ENCODE measurements at regions not wholly inside any gene's neighbourhood (a gene's known extent, or its start where the extent isn't known, plus 50 kb on each side); places are given as distances from the start of the nearest gene placed in this dataset.

DNA sequence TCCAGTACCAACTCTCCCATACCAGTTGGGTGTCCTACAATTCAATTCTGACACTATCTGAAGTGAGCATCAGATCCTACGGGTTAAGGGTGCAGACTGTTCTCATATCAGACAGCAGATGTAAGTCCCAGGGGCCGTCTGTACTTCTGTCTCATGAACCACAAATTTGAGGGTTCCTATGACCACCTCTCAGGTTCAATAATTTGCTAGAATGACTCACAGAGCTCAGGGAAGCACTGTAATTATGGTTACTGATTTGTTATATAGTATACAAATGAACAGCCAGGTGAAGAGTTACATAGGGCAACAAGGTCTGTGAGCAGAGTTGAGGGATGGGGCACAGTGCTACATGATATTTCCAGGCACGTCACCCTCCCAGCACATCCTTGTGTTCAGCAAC is 499.1 kb downstream of the DMAC1 start:
- DNase-seq (ENCODE audit: low spot score), result no peak

DNA sequence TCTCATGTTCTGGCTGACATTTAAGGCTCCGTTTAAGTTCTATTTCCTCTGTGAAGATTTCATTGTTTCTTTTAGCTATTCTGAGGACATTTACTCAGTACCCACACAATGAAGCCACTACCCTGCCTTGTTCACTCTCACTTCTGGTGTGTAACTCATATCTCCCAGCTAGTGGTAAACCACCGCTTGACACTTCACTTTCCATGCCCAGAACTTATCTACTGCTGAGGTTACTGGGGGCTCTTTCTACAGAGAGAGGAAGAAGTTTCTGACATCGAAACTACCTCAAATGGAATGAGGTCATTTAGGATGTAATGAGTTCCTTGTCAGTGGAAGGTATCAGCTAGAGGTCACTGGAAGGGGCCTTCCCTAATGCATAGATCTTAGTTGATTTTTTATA is 501.5 kb downstream of the DMAC1 start:
- no peak for DNase-seq (ENCODE audit: low spot score)

DNA sequence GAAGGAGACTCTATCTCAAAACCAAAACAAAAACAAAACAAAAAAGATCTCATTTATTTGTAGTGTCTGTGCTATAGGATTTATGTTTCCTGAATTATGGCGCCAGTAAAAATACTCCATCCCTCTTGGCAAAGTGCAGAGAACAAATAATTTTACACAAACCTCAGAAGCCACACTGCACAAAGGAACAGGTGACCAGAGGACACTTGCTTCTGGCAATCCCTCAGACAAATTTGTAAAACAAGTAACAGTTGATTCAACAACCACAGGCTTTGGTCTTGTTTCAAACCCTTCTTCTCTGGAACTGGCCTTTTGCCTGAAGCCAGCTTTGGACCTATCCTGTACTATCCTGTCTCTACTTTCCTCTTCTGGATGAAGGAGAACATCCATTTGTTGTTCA is 502.1 kb downstream of the DMAC1 start:
- no peak for DNase-seq (ENCODE audit: low spot score)

DNA sequence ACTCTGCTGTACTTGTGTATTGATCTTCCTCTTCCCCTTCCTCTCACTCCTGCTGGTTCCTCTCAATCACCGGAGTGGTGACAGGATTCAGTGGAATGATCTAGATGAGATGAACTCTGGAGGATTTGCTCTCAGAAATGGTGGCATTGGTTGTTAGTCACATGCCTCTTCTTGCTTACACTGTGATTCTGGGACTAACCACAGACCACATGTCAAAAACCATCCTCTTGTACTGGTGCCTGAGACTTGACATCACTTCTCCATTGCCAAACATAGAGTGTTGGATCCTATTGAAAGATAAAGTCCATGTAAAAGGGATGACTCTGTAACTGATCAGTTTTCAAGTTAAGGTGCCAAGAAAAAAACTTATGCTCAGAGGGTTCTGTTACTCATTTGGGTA is 506.5 kb downstream of the DMAC1 start:
- no peak for DNase-seq (ENCODE audit: low spot score)

DNA sequence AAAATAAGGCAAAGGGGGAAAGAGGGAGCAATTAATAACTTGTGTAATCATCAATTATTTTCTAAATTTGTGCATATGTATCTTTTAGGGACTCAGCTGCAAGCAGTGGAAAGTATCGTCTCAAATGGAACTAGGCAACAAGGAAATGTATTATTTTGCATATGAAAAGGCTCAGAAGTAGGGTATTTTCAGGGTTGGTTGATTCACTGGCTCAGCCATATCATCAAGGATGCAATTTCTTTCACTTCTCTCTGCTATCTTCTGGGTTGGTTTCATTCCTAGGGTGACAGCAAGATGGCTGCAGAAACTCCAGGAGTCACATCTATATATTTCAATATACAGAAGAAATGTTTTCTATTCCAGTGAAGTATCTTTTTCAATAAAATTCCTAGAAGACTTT is 509.8 kb downstream of the DMAC1 start:
- no peak for DNase-seq (ENCODE audit: low spot score)

DNA sequence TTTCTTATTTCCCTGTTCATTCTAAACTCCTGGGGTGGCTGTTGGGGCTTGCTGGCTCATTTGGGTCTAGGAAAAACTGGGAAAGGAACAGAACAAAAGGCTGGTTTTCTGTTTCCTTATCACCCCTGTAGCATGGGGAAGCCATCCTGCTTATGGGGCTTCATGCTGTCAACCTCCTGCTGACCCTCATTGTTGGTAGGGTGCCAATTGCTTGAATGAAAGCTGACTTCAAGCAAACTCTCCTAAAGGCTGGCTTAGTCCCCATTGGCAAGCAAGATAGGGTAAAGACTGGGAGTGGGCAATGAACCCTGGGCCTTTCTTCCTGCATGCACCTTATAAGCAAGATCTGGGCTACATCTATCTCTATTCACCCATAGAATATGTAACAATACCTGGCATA is 511.6 kb downstream of the DMAC1 start:
- DNase-seq (ENCODE audit: low spot score), result no peak

DNA sequence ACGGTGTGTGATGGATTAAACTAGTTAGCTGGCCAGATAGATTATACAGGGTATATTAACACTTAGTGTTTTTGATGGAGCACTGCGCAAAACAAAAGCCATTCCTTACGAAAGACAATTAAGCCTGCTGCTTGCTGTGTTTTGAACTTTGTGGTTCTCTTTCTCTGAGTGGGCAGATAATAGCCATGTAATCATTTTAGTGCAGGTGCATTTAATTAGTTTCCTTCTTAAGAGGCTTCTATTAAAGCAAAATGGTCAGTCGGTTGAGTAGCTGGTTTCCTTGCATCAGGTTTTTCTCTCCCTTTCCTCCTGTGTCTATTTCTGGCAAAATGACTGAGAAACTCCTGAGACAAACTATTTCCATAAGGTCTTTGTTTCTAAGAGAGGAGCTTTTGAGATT is 512.5 kb downstream of the DMAC1 start:
- DNase-seq (ENCODE audit: low spot score), result no peak

DNA sequence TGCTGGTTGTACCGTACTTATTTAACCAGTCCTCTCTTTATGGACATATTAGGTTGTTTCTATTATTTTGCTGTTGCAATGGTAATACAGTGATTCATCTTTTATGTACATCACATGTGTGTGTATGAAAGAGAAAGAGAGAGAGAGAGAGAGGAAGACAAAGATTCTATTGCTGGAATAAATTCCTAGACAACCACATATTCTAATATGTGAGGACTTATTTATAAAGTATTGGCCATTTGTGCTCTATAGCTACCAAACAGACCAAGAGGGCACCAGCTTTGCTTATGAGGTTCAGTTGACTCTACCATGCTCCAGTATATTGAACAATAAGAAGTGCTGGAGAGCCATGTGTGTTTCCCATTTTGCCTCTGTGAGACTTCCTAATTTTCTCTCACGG is 513.5 kb downstream of the DMAC1 start:
- DNase-seq (ENCODE audit: low spot score), result no peak

DNA sequence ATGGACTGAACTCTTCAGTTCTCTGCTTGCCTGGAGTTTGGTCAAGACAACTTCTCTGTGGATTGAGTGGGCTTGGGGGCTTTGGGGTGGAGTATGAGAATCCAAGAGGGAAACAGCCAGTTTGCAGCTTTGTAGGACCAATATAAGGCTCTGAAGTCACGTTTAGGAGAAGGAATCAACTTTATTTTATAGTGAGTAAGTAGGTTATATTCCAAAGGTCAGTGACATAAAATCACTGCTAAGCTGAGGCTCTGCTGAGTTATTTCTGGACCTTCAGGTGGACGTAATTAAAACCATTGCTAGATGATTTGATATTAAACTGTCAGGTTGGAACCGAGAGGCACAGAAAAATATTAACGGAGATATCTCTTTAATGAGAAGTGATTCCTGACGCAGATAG is 514.4 kb downstream of the DMAC1 start:
- no peak for DNase-seq (ENCODE audit: low spot score)

DNA sequence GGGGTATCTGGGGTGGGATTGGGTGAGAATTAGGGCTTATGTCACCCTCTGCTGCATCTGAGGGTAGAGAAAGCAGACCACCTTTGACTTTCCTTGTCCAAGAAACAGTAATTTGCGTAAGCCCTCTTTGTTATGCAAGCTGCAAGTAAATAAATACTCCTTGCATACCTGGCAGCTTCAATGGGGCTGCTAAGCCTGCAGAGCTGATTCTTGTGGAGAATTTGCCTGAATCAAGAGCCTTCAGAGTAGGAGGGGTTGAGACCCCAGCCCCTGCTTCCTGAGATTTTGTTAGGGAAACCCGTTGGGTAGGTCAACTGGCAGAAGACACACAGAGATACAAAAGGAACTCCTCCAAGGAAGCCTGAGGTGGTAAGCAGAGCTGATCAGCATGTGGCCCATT is 515.1 kb downstream of the DMAC1 start:
- DNase-seq (ENCODE audit: low spot score), result no peak

DNA sequence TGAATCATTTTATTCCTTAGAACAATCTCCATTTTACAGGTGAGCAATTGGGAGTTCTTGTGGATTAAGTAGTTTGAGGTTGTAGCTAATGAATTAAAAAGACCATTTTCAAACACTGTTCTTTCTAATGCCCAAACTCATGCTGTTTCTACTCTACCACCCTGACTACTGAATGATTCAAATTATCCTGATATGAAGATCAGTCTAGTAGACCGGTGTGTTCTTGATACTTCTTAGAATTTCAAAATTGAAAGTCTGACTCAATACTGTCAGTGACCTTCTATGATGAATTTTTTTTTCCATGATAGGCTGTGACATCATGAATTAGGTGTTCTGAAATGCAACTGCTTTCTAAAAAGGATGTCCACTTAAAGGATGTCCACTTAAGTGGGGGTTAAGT is 515.5 kb downstream of the DMAC1 start:
- no peak for DNase-seq (ENCODE audit: low spot score)

DNA sequence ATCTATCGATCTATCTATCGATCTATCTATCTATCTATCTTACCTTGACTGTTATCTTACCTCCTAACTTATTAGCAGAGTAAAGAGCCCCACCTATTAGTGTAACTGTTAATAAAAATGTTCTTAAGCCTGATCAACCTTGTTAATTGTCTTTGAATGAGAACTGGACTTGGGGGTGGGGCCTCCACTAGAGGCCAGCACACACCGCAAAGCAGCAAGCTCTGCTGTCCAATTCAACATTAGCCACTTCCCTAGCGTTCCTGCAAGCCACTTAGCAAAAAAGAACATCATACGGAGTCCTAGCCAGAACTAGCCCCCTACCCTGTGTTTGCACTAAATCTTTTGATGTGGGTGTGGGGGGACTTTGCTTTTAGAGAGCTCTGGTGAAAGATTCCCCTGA is 515.8 kb downstream of the KDM4C start:
- peak; percentile 17 for DNase-seq (ENCODE audit: low spot score)

DNA sequence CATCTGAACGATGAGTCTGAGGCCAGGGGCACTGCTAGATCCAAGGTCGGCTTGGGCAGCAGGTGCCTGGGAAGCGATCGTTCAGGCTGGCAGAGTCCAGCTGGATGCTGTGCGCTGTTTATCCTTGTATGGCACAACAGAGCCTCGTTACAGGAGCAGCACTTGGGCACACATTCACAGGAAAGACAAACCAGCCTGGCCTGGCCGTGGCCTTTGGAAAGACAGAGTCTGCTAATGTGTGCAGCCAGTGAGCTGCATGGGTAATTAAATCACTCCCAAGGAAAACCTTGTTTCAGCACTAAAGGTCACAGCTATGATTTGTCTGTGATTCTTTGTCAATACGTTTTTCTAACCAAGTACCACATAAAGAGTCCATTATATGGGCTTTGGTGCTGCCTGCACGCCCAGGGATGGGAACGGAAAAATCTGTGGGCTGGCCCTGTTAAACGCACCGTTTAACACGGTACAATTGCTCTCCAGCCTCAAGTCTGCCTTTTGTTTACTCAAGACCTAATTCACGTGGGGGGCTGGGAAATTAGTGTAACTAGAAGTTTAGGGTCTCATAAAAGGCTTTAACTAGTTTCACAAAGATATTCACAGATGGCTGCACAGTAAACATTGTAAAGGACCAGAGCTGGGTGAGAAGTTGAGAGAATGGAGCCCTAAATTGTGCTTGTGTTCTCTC is 509.3 kb downstream of the KDM4C start:
- DNase-seq (ENCODE audit: low spot score), result no peak

DNA sequence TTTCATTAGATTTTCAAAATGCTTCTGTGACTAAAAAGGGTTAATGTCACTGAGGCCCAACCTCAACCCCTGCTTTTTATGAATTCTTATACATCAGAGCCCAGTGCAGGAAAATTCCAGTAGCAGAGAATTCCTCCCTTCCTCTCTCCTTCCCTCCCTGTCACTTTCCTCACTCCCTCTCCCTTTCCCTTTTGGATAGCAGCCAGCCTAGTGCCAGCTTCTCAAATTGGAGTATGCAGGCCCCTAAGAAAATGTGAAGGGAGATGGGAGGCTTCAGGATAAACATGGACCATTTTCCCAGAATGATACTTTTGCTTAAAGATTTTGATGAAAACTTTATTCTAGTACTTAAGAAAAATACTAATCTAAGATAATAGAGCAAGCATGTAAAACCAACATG is 507.4 kb downstream of the KDM4C start:
- DNase-seq (ENCODE audit: low spot score), result no peak

DNA sequence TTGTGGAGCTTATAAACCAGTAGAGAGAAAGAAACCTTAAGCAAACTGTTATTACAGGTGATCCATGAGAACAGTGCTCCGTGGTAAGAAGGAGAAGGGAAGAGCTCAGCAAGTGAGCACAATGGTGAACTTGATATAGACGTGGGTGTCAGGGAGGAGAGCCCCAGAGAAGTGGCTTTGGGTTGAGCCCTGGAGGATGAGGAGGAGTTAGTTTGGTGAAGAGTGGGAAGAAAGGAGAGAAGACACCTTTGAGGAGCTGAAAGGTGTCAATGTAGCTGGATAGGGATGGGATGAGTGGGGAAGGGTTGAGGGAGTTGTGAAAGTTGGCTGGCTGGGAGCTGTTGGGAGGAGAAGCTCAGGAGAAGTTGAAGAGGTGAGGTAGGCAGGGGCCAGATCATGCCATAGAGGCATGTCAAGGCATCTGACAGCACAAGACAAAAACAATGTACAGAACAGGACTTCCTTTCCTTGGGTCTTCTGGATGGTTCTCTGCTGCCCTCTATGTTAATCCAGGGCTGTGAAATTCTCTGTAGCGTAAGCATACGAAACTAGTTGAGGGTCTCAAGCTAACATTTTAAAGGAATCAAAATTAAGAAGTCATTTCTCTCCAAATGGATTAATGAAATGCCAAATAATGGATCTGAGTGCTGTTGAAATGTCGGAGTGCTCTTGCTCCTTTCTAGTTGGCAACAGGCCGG is 501.9 kb downstream of the KDM4C start:
- no peak for DNase-seq (ENCODE audit: low spot score)

DNA sequence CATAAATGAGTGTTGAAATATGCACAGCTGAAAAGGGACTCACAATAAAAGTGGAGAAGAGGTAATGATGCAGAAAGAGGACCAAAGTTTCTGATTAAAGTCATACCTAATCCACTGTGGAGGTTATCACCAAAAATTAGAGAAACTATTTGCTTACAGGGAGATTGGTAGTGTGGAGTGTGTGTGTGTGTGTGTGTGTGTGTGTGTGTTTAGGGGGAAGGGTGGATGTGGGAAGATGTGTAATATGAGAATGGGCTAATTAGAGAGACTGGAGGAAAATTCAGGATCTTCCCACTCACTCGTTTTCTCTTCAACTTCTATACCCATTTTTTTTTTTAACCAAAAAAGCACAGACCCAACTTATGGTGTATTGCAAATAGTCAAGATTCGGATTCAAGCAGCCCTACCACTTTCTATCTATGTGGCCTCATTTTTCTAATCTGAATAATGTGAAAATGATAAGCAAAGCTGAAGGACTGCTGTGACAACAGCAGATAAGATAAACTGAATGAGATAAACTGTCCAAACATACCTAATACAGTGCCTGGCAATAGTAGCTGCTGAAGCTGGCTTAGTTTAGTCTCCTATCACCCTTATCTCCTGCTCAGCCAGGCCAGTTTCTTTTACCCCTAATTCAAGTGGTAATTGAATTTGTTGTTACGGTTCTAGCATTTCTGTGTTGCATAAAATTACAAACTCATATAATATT is 501.1 kb downstream of the KDM4C start:
- no peak for DNase-seq (ENCODE audit: low spot score)

DNA sequence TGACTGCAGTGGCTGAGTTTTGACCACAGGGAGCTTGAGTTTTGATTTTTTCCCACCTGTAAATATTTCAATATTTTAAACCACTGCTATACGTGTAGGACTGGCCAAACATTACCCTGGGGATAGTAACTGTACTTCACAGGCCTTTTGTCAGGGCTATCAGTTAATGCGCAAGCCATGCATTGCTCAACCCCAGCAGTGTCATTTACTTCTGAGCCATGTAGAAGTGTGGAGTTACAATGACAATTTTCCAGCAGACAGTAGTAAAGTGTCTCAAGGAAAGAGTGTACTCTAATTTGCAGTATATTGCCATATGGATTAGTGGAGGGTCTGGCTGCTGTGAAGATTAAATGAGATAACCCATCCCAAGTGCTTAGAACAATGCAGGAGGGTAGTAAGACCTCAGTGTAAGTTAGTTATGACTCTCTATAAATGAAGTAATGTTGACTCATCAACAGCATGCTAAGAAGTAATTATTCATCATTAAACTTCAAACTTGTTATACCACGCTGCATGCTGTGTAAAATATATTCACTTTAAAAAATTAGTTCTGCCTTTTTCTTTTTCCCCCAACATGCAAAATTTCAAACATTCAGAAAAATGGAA is 489.2 kb downstream of the KDM4C start:
- DNase-seq (ENCODE audit: low spot score), result no peak

DNA sequence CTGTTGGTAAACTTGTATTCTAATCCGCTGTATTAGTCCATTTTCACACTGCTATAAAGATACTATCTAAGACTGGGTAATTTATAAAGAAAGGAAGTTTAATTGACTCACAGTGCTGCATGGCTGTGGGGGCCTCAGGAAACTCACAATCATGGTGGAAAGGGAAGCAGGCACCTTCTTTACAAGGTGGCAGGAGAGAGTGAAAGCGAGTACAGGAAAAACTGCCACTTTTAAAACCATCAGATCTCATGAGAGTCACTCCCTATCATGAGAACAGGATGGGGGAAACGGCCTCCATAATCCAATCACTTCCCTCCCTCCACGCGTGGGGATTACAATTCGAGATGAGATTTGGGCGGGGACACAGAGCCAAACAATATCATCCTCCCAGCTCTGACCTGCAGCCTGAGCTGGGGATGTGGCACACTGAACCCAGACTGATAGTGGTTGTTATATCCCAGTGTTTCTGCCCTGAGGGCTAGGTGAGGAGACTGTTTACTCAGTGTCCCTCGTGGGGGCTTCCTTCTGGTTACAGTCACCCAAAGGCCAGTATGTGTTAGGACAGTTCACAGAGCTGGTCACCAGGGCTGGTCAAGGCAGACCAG is 488.3 kb downstream of the KDM4C start:
- no peak for DNase-seq (ENCODE audit: low spot score)

DNA sequence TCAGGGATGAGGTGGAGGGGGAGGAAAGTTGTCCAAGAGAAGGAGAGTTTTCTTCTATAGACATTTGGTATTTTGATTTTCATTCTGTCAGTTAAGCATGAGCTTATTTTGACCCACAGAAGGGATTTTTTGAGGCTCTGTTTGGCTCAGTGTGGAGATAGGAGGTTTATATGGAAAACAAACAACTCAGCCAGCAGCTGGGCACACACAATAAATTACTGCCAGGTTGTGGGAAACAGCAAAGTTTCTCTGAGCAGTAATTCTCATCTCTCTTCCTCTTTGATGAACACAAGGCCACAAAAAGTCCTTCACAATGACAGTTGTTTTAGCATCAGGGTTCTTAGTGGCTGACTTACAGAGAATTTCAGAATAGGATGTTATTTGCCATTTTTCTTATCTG is 486.1 kb downstream of the KDM4C start:
- no peak for DNase-seq (ENCODE audit: low spot score)

DNA sequence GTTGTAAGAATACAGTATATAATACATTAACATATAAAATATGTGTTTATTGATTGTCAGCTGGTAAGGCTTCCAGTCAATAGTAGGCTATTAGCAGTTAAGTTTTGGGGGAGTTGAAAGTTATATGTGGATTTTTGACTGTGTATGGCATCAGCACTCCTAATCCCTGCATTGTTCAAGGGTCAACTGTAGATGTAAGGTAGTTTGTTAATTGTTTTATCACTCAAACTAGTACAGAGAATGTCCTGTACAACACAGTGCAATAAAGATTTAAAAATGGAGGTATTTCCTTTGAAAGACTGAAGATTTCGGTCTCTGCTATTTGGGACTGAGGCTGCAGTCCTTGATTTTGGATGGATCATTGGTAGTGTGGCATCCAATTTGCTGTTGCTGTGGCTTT is 484.4 kb downstream of the KDM4C start:
- DNase-seq (ENCODE audit: low spot score), result no peak

DNA sequence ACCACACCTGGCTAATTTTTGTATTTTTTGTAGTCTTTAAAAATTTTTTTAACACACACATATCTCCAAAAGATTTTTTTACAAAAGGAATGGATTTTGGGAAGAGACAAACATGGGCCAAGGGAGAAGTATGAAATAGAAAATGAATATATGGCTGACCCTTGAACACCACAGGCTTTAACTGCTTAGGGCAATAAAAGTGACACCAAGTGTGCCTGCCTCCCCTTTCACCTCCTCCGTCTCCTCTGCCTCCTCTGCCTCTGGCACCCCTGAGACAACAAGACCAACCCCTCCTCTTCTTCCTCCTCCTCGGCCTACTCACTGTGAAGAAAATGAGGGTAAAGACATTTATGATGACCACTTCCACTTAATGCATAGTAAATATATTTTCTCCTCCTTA is 483.9 kb downstream of the KDM4C start:
- no peak for DNase-seq (ENCODE audit: low spot score)

DNA sequence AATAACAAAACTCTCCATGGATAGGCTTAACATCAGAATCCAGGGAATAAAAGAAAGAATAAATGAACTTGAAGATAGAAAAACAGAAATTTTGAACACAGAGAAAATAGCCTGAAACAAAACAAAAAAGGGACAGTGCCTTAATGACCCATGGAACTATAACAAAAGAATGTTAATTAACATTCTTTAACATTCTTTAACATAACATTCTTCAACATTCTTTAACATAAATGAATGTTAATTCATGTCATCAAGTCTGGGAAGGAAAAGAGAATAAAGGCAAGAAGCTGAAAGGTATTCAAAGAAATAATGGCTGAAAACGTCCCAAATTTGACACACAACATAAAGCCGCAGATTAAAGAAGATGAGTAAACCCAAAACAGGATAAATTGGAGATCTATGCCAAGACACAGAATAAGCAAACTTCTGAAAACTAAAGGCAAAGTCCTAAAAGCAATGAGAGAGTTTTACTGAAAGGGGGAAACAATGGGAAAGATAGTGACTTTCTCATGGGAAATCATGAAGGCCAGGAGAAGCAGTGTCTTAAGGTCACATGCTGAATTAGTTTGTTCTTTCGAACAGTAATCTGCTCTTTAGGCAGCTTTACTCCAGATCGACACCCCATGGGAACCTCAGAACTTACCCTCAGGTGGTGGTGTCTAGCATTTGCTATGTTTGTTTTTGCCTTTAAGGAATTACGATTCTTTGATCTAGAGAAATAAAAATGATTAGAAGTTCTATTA is 483.0 kb downstream of the KDM4C start:
- no peak for DNase-seq (ENCODE audit: low spot score)
